Neural progenitor cell (in vitro differentiated cells): ENCODE measurements at regions not wholly inside any gene's neighbourhood (a gene's known extent, or its start where the extent isn't known, plus 50 kb on each side); places are given as distances from the start of the nearest gene placed in this dataset.

Experiments
- DNase-seq: peaks from one replicate; pipeline ENCODE4 v3.0.0-alpha.2; 2016; ENCODE audit warnings: low spot score
- H2AFZ ChIP-seq: fragments of 200-600 bp; sonication (generic); replicated peaks from 2 replicates; pipeline ENCODE4 v1.6.1; 2016; ENCODE audit warnings: antibody characterized with exemption
- H3F3A ChIP-seq: fragments of 200-600 bp; sonication (generic); 2 replicates; pipeline ENCODE4 v1.6.1; 2016; ENCODE audit warnings: antibody characterized with exemption, low read depth
- H3K27ac ChIP-seq: fragments of 200-600 bp; sonication (generic); 2 replicates; pipeline ENCODE4 v1.5.1; 2016; ENCODE audit warnings: mild to moderate bottlenecking
- H3K27me3 ChIP-seq: fragments of 200-600 bp; sonication (generic); 2 replicates; pipeline ENCODE4 v1.6.1; 2016; ENCODE audit warnings: mild to moderate bottlenecking, moderate library complexity
- H3K36me3 ChIP-seq: fragments of 200-600 bp; sonication (generic); 2 replicates; pipeline ENCODE4 v1.5.1; 2016
- H3K4me1 ChIP-seq: fragments of 200-600 bp; sonication (generic); 2 replicates; pipeline ENCODE4 v1.6.1; 2016; ENCODE audit warnings: mixed run types
- H3K4me2 ChIP-seq: fragments of 200-600 bp; sonication (generic); 2 replicates; pipeline ENCODE4 v1.6.1; 2016
- H3K4me3 ChIP-seq: fragments of 200-600 bp; sonication (generic); 2 replicates; pipeline ENCODE4 v1.5.1; 2016
- H3K79me2 ChIP-seq: fragments of 200-600 bp; sonication (generic); 2 replicates; pipeline ENCODE4 v1.6.1; 2016; ENCODE audit warnings: low read depth
- H3K9ac ChIP-seq: fragments of 200-600 bp; sonication (generic); 2 replicates; pipeline ENCODE4 v1.6.1; 2016
- H3K9me3 ChIP-seq: fragments of 200-600 bp; sonication (generic); 2 replicates; pipeline ENCODE4 v1.5.1; 2016; ENCODE audit warnings: low read depth
- H4K20me1 ChIP-seq: fragments of 200-600 bp; sonication (generic); 2 replicates; pipeline ENCODE4 v1.6.1; 2016; ENCODE audit warnings: low read depth
- H3K27ac Mint-ChIP-seq: 3 replicates; pipeline ENCODE4 v1.8.0; 2021; ENCODE audit warnings: mixed read lengths
- H3K27me3 Mint-ChIP-seq: 2 replicates; pipeline ENCODE4 v1.8.0; 2022; ENCODE audit warnings: low read depth, mild to moderate bottlenecking, inconsistent platforms, moderate library complexity, mixed read lengths; ENCODE audit not compliant: insufficient read depth
- H3K36me3 Mint-ChIP-seq: 3 replicates; pipeline ENCODE4 v1.8.0; 2021; ENCODE audit warnings: mixed read lengths
- H3K4me1 Mint-ChIP-seq: 3 replicates; pipeline ENCODE4 v1.8.0; 2021; ENCODE audit warnings: mixed read lengths
- H3K4me3 Mint-ChIP-seq: 3 replicates; pipeline ENCODE4 v1.8.0; 2021; ENCODE audit warnings: mild to moderate bottlenecking, moderate library complexity, mixed read lengths
- H3K9me3 Mint-ChIP-seq: 3 replicates; pipeline ENCODE4 v1.8.0; 2020; ENCODE audit warnings: mixed read lengths
- EZH2 ChIP-seq: fragments of 200-600 bp; sonication (generic); IDR thresholded peaks from 2 replicates; pipeline ENCODE4 v1.6.1; 2017; ENCODE audit warnings: antibody characterized with exemption, mild to moderate bottlenecking, moderate library complexity
- EZH2phosphoT487 ChIP-seq: fragments of 200-600 bp; sonication (generic); IDR thresholded peaks from 2 replicates; pipeline ENCODE4 v1.6.1; 2017; ENCODE audit warnings: antibody characterized with exemption
- TF ChIP-seq, protein P1 (sequence below): fragments of 200-600 bp; sonication (generic); IDR thresholded peaks from 2 replicates; pipeline ENCODE4 v1.5.1; 2017; ENCODE audit warnings: antibody characterized with exemption, mild to moderate bottlenecking

DNA sequence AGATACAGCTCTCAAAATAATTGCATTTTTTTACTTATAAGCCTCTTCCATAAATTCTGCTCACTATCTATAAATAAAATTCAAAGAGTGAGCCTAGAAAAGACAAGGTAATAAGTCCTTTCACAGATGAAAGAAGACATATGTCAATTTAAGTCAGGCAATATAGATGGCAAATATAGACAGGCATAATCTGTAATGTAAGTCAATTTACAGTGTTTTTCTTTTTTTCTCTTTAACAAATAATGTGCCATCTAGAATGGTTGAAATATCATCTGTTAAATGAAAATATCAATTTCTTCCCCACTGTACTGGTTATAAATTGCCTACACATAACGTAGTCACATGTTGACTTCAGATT, 1409.2 kb upstream of the GOT2 start:
- Histone ChIP-seq H2AFZ (no peak overlapping the region), H3K27me3 (no peaks in the 10 kb centered on the region), H4K20me1 (no peaks in the 10 kb centered on the region), H3K79me2 (no peaks in the 10 kb centered on the region), H3K9me3 (no peaks in the 10 kb centered on the region), H3K4me3 (no peak overlapping the region), H3K4me2 (no peak overlapping the region), H3K36me3 (no peaks in the 10 kb centered on the region), H3F3A (no peaks in the 10 kb centered on the region), H3K9ac (no peak overlapping the region), H3K27ac (no peak overlapping the region), H3K4me1 (no peaks in the 10 kb centered on the region)
- no peak overlapping the region for H3K27ac Mint-ChIP-seq
- no peak for TF ChIP-seq EZH2
- TF ChIP-seq EZH2phosphoT487 = no peak
- TF ChIP-seq, protein P1, sequence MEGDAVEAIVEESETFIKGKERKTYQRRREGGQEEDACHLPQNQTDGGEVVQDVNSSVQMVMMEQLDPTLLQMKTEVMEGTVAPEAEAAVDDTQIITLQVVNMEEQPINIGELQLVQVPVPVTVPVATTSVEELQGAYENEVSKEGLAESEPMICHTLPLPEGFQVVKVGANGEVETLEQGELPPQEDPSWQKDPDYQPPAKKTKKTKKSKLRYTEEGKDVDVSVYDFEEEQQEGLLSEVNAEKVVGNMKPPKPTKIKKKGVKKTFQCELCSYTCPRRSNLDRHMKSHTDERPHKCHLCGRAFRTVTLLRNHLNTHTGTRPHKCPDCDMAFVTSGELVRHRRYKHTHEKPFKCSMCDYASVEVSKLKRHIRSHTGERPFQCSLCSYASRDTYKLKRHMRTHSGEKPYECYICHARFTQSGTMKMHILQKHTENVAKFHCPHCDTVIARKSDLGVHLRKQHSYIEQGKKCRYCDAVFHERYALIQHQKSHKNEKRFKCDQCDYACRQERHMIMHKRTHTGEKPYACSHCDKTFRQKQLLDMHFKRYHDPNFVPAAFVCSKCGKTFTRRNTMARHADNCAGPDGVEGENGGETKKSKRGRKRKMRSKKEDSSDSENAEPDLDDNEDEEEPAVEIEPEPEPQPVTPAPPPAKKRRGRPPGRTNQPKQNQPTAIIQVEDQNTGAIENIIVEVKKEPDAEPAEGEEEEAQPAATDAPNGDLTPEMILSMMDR = no peak
- H3K9me3 Mint-ChIP-seq = peaks cover 19% of the 10 kb centered on the region
- no peaks in the 10 kb centered on the region for H3K27me3 Mint-ChIP-seq
- no peaks in the 10 kb centered on the region for H3K4me1 Mint-ChIP-seq
- DNase-seq = no peak
- H3K36me3 Mint-ChIP-seq = no peaks in the 10 kb centered on the region
- no peak overlapping the region for H3K4me3 Mint-ChIP-seq

DNA sequence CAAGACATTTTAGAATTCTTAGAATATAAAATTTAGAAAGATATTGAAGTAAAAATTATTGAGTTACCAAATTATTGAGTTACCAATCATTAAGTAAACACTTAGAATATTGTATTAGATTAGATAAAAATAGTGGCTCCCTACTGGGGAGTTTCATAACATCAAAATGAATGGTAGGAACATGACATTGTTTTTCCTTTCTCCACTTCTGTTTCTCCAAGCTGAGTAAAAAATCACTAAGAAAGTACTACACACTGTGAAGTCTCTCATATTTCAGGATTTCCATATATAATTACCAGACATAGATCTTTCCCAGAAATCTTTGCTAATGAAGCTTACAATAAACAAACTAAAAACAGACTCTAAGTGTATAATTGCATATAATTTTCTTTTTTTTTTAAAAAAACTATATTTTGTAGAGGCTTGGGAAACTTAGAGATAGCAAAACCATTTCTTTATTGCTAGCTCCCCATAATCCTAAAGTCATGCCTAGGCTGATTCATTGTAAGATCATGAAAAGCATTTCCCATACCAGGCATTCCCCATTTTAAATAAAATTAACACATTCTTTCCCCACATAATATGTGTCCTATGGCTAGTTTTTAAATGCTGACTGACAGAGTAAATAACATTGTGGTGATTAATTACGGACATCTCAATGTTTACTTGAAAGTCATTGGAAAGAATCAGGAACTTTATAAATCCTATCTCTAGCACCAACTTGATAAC, 1408.7 kb upstream of the GOT2 start:
- no peaks in the 10 kb centered on the region for H4K20me1 ChIP-seq
- TF ChIP-seq EZH2phosphoT487 (no peak), EZH2 (no peak)
- TF ChIP-seq, protein P1 = no peak
- H3K36me3 Mint-ChIP-seq = no peaks in the 10 kb centered on the region
- no peaks in the 10 kb centered on the region for H3K4me1 Mint-ChIP-seq
- H3K4me3 ChIP-seq = no peak overlapping the region
- no peak overlapping the region for H3K27ac Mint-ChIP-seq
- H3K79me2 ChIP-seq = no peaks in the 10 kb centered on the region
- peaks cover 18% of the 10 kb centered on the region for H3K9me3 Mint-ChIP-seq
- H3K4me3 Mint-ChIP-seq = no peak overlapping the region
- H2AFZ ChIP-seq = no peak overlapping the region
- no peaks in the 10 kb centered on the region for H3K36me3 ChIP-seq
- H3K27me3 ChIP-seq = no peaks in the 10 kb centered on the region
- no peaks in the 10 kb centered on the region for H3K9me3 ChIP-seq
- no peaks in the 10 kb centered on the region for H3K4me1 ChIP-seq
- no peak for DNase-seq
- no peaks in the 10 kb centered on the region for H3F3A ChIP-seq
- H3K9ac ChIP-seq = no peak overlapping the region
- H3K4me2 ChIP-seq = no peak overlapping the region
- H3K27ac ChIP-seq = no peak overlapping the region
- H3K27me3 Mint-ChIP-seq = no peaks in the 10 kb centered on the region

DNA sequence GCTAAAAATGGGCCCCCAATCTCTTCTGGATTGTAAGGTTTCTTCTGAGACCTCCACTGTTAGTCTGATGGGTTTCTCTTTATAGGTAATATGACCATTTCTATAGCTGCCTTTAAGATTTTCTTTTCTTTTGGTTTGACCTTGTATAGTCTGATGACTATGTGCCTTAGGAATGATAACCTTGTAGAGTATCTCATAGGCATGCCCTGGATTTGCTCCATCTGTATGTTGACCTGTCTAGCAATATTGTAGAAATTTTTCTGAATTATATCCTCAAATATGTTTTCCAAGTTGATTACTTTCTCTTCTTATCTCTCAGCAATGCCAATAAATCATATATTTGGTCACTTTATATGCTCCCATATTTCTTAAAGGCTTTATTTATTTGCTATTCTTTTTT, 1403.8 kb upstream of the GOT2 start:
- H3F3A ChIP-seq = no peaks in the 10 kb centered on the region
- H3K9ac ChIP-seq = no peak overlapping the region
- no peak overlapping the region for H3K4me3 ChIP-seq
- no peak overlapping the region for H3K4me2 ChIP-seq
- H3K9me3 ChIP-seq = no peaks in the 10 kb centered on the region
- H3K36me3 ChIP-seq = no peaks in the 10 kb centered on the region
- H3K9me3 Mint-ChIP-seq = peaks cover 29% of the 10 kb centered on the region
- H3K4me1 ChIP-seq = no peaks in the 10 kb centered on the region
- H3K79me2 ChIP-seq = no peaks in the 10 kb centered on the region
- no peaks in the 10 kb centered on the region for H3K27me3 Mint-ChIP-seq
- no peaks in the 10 kb centered on the region for H4K20me1 ChIP-seq
- H3K27me3 ChIP-seq = no peaks in the 10 kb centered on the region
- H3K27ac Mint-ChIP-seq = no peak overlapping the region
- H2AFZ ChIP-seq = no peak overlapping the region
- no peak overlapping the region for H3K27ac ChIP-seq
- no peak for TF ChIP-seq EZH2
- TF ChIP-seq, protein P1 = no peak
- no peak for TF ChIP-seq EZH2phosphoT487
- H3K4me1 Mint-ChIP-seq = no peaks in the 10 kb centered on the region
- H3K36me3 Mint-ChIP-seq = no peaks in the 10 kb centered on the region
- no peak overlapping the region for H3K4me3 Mint-ChIP-seq
- no peak for DNase-seq
